Caki2 (cell line): ENCODE measurements at regions not wholly inside any gene's neighbourhood (a gene's known extent, or its start where the extent isn't known, plus 50 kb on each side); places are given as distances from the start of the nearest gene placed in this dataset.

ENCODE experiments used
- DNase-seq: peaks from one replicate; pipeline ENCODE4 v3.0.0-alpha.2; 2015; ENCODE audit warnings: low read depth
- in situ Hi-C: cut with HindIII; loops from 2 replicates; pipeline ENCODE4 v1.10.0; 2016; ENCODE audit warnings: low sequenced_read_pairs, low pct_unique_long_range_greater_than_20kb, mixed read lengths

- in situ Hi-C loops = no loop called here
- DNase-seq = no peak
Observed at GRCh38 chr2:238591732-238592131, 165.0 kb downstream of the ASB1 start.

- in situ Hi-C loops = no loop called here
Observed at GRCh38 chr2:238593236-238593635, 166.5 kb downstream of the ASB1 start.

GRCh38 chr2:238593678-238594077 is 167.0 kb downstream of the ASB1 start:
- DNase-seq = no peak
- in situ Hi-C loops = no loop called here

More at GRCh38 chr2:238593236-238593635, 166.5 kb downstream of the ASB1 start:
- DNase-seq = no peak

- in situ Hi-C loops = no loop called here
- no peak for DNase-seq
Observed at GRCh38 chr2:238594796-238595749, 168.3 kb downstream of the ASB1 start.

GRCh38 chr2:238595750-238596570 is 169.2 kb downstream of the ASB1 start:
- in situ Hi-C loops = no loop called here
- DNase-seq = no peak

- in situ Hi-C loops = no loop called here
- DNase-seq = peak; percentile 47
Observed at GRCh38 chr2:238596571-238597551, 170.1 kb downstream of the ASB1 start.

GRCh38 chr2:238597638-238598528 is 171.2 kb downstream of the ASB1 start:
- DNase-seq = no peak
- in situ Hi-C loops = no loop called here

GRCh38 chr2:238598802-238599530 is 172.2 kb downstream of the ASB1 start:
- in situ Hi-C loops = no loop called here
- no peak for DNase-seq

GRCh38 chr2:238599549-238600505 is 173.1 kb downstream of the ASB1 start:
- in situ Hi-C loops = no loop called here
- DNase-seq = no peak

GRCh38 chr2:238600506-238601432 is 174.0 kb downstream of the ASB1 start:
- in situ Hi-C loops = no loop called here

GRCh38 chr2:238601433-238602222 is 174.9 kb downstream of the ASB1 start:
- in situ Hi-C loops = no loop called here
- no peak for DNase-seq

More at GRCh38 chr2:238600506-238601432, 174.0 kb downstream of the ASB1 start:
- DNase-seq = no peak

- in situ Hi-C loops = no loop called here
- DNase-seq = no peak
Observed at GRCh38 chr2:238602223-238602960, 175.7 kb downstream of the ASB1 start.

GRCh38 chr2:238603596-238603995 is 176.9 kb downstream of the ASB1 start:
- in situ Hi-C loops = no loop called here
- no peak for DNase-seq
